Thyroid gland (tissue), 4 donors: ENCODE measurements at regions not wholly inside any gene's neighbourhood (a gene's known extent, or its start where the extent isn't known, plus 50 kb on each side); places are given as distances from the start of the nearest gene placed in this dataset.

ENCODE experiments used
- DNase-seq, 2 donors: peaks; one replicate each; pipeline ENCODE4 v3.0.0-alpha.2; 2019
- H3K27ac ChIP-seq, 3 donors: fragments of 200-600 bp; sonication (generic); 1 replicate in 2 of 3; 2 replicates in 1 of 3; pipeline ENCODE4 v1.5.1; 2016 to 2019; ENCODE audit warnings: mild to moderate bottlenecking in 1 of 3, moderate library complexity in 1 of 3
- H3K27me3 ChIP-seq: fragments of 200-600 bp; sonication (generic); one replicate; pipeline ENCODE4 v1.5.1; 2019
- H3K36me3 ChIP-seq, 2 donors: fragments of 200-600 bp; sonication (generic); one replicate each; pipeline ENCODE4 v1.5.1; 2016 to 2019
- H3K4me1 ChIP-seq, 2 donors: fragments of 200-600 bp; sonication (generic); one replicate each; pipeline ENCODE4 v1.5.1; 2017 to 2019
- H3K4me3 ChIP-seq, 3 donors: fragments of 200-600 bp; sonication (generic); replicated peaks in 1 of 3; 1 replicate in 2 of 3; 2 replicates in 1 of 3; pipeline ENCODE4 v1.5.1; 2016; ENCODE audit warnings: mild to moderate bottlenecking in 1 of 3
- H3K9me3 ChIP-seq: fragments of 200-600 bp; sonication (generic); one replicate; pipeline ENCODE4 v1.5.1; 2017
- POLR2A ChIP-seq, 2 donors: fragments of 450-650 bp; IDR thresholded peaks; one replicate each; pipeline ENCODE4 v1.6.1; 2017; ENCODE audit warnings: antibody characterized with exemption in 2 of 2, mild to moderate bottlenecking in 2 of 2, moderate library complexity in 1 of 2
- WGBS, 2 donors: methylation state at CpG; one replicate each; pipeline ENCODE4 v1.1.5; 2017; 5-methylcytosine and 5-hydroxymethylcytosine counted together
- intact Hi-C: fragments of 100-400 bp; cut with DNase I; formaldehyde crosslinking; loops from one replicate; pipeline ENCODE4 v1.15.1; 2023
- TF ChIP-seq, protein P1 (sequence below), 6 experiments: fragments of 200-600 bp in 3 of 6; fragments of 450-650 bp in 3 of 6; sonication (generic) in 3 of 6; IDR thresholded peaks; one replicate each; pipeline ENCODE4 v1.5.1; 2016 to 2019; ENCODE audit warnings: antibody characterized with exemption in 6 of 6, mild to moderate bottlenecking in 2 of 6, inconsistent platforms in 1 of 6, moderate library complexity in 1 of 6

DNA sequence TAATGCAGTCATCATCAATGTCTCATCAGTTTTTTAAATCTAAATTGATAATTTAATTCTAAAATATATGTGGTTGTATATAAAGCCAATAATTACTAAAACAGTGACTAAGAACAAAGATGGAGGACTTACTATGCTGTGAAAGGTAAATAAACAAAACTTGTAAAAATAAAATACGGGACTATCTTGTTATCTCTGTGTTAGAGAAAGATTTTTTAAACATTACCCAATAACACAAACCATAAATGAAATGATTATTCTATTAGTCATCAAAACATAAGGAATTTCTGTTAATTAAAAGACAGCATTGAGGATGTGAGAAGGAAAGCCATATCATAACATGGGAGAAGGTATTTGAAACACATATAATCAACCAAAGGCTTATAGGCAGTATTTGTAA is 226.2 kb upstream of the SMC2 start:
- 74 to 83% methylated on average over 1 of the region's 1 CpG for WGBS, 2 donors
- Histone ChIP-seq H3K27ac (no peak overlapping the region), H3K27me3 (no peaks in the 10 kb centered on the region), H3K4me1 (no peaks in the 10 kb centered on the region), H3K36me3 (no peaks in the 10 kb centered on the region), H3K9me3 (no peaks in the 10 kb centered on the region), H3K4me3 (no peak overlapping the region)
- no peak for DNase-seq
- intact Hi-C loops: no loop called here
- no peak for TF ChIP-seq POLR2A (IDR thresholded peaks at IDR 0.05)
- TF ChIP-seq, protein P1, sequence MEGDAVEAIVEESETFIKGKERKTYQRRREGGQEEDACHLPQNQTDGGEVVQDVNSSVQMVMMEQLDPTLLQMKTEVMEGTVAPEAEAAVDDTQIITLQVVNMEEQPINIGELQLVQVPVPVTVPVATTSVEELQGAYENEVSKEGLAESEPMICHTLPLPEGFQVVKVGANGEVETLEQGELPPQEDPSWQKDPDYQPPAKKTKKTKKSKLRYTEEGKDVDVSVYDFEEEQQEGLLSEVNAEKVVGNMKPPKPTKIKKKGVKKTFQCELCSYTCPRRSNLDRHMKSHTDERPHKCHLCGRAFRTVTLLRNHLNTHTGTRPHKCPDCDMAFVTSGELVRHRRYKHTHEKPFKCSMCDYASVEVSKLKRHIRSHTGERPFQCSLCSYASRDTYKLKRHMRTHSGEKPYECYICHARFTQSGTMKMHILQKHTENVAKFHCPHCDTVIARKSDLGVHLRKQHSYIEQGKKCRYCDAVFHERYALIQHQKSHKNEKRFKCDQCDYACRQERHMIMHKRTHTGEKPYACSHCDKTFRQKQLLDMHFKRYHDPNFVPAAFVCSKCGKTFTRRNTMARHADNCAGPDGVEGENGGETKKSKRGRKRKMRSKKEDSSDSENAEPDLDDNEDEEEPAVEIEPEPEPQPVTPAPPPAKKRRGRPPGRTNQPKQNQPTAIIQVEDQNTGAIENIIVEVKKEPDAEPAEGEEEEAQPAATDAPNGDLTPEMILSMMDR (IDR thresholded peaks at IDR 0.05): no peak

DNA sequence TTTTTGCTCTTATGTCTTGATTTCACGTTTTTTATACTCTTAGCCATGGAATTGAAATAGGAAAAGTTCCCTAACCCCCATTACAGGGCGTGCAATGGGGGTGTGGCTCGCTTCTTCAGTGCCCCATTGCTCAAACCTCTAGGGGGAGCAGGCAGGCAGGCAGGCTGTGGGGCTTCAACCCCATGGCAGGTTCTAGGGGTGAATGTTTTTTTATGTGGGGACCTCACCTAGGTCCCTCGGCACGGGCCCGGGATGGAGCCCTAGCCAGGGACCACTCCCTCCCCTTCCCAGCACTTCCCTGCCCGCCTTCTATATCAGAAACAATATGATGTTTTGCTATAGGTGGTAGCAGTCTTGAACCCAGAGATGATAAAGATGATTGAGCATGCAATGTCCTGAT is 221.3 kb upstream of the SMC2 start:
- 75 to 80% methylated on average over 7 of the region's 7 CpGs for WGBS, 2 donors
- TF ChIP-seq, protein P1 (IDR thresholded peaks at IDR 0.05): no peak
- TF ChIP-seq POLR2A (IDR thresholded peaks at IDR 0.05): no peak
- Histone ChIP-seq H3K27ac (no peak overlapping the region), H3K4me3 (no peak overlapping the region), H3K9me3 (no peaks in the 10 kb centered on the region), H3K36me3 (no peaks in the 10 kb centered on the region), H3K4me1 (no peaks in the 10 kb centered on the region), H3K27me3 (no peaks in the 10 kb centered on the region)
- intact Hi-C loops: no loop called here
- no peak for DNase-seq

DNA sequence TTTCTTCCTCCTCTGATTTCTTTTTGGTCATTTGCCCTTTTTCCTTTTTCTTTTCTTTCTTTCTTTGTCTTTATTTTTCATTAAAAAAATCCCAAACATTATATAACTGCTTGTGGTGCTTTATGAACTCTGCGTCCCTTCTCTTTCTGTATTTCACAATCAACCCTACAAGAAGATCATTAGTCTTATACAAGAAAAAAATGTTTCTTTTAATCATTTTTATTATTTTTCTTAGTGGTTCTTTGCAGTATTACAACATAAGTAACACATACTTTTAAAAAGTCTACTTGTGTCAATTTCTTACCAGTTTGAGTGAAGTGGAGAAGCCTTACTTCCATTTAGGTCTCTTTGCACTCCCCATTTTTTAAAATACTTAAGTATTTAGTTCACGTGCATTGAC is 212.7 kb upstream of the SMC2 start:
- 93 to 95% methylated on average over 2 of the region's 2 CpGs for WGBS, 2 donors
- no peak overlapping the region for H3K27ac ChIP-seq
- no peak overlapping the region for H3K4me3 ChIP-seq
- TF ChIP-seq, protein P1 (IDR thresholded peaks at IDR 0.05): no peak
- TF ChIP-seq POLR2A (IDR thresholded peaks at IDR 0.05): no peak
- no peaks in the 10 kb centered on the region for H3K9me3 ChIP-seq
- H3K27me3 ChIP-seq: no peaks in the 10 kb centered on the region
- no peaks in the 10 kb centered on the region for H3K4me1 ChIP-seq
- no peaks in the 10 kb centered on the region for H3K36me3 ChIP-seq
- intact Hi-C loops: no loop called here
- no peak for DNase-seq

DNA sequence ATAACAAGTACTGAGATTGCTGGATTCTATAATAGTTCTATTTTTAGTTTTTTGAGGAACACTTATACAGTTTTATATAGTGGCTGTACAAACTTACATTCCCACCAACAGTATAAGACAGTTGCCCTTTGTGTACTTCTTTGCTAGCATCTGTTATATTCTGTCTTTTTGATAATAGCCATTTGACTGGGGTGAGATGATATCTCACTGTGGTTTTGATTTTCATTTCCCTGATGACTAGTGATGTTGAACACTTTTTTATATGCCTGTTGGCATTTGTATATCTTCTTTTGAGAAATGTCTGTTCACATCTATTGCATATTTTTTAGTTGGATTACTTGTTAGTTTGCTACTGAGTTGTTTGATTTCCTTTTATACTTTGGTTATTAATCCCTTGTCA is 204.1 kb upstream of the SMC2 start:
- DNase-seq: no peak

DNA sequence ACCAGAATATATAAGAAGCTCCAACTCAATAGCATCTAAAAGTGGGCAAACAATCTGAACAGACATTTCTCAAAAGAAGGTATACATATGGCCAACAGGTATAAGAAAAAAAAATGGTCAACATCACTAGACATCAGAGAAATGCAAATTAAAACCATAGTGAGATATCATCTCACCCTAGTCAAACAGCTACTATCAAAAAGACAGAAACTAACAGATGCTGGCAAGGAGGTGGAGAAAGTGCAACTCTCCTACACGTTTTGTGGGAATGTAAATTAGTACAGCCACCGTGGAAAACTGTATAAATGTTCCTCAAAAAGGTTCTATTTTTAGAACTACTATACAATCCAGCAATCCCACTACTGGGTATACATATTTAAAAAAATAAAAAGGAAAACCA is 199.9 kb upstream of the SMC2 start:
- Histone ChIP-seq H3K9me3 (no peaks in the 10 kb centered on the region), H3K27me3 (no peaks in the 10 kb centered on the region), H3K36me3 (no peaks in the 10 kb centered on the region), H3K27ac (no peak overlapping the region), H3K4me3 (no peak overlapping the region), H3K4me1 (no peaks in the 10 kb centered on the region)
- intact Hi-C loops: no loop called here
- WGBS, 2 donors: 59 to 60% methylated on average over 2 of the region's 2 CpGs
- TF ChIP-seq POLR2A (IDR thresholded peaks at IDR 0.05): no peak
- TF ChIP-seq, protein P1 (IDR thresholded peaks at IDR 0.05): no peak
- DNase-seq: no peak

More for the DNA sequence above, 204.1 kb upstream of the SMC2 start:
- TF ChIP-seq, protein P1 (IDR thresholded peaks at IDR 0.05): no peak
- no peak for TF ChIP-seq POLR2A (IDR thresholded peaks at IDR 0.05)
- H3K27ac ChIP-seq: no peak overlapping the region
- no peak overlapping the region for H3K4me3 ChIP-seq
- H3K4me1 ChIP-seq: no peaks in the 10 kb centered on the region
- H3K36me3 ChIP-seq: no peaks in the 10 kb centered on the region
- no peaks in the 10 kb centered on the region for H3K9me3 ChIP-seq
- intact Hi-C loops: no loop called here
- H3K27me3 ChIP-seq: no peaks in the 10 kb centered on the region
